ENCODE measurements at regions not wholly inside any gene's neighbourhood (a gene's known extent, or its start where the extent isn't known, plus 50 kb on each side); places are given as distances from the start of the nearest gene placed in this dataset.

DNA sequence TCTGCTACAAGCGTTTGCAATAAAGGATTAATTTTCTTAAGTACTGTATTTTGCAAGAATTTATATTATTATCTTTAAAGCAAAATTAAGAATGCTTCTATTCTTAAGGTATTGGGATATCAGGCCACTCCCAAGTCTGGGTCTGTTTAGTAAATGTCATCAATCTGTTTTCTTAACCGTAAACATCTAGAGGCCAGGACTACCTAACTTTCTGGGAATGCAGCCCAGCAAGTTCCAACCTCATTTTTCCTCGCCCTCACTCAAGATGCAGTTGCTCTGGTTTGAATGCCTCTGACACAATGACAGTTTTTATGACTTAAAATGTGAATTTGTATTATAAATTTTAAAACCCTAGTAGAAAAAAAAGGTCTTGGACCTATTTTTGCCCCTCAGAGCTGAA, 143.5 kb downstream of the INHBA start:
- TF ChIP-seq EZH2 (IDR thresholded peaks at IDR 0.05; ENCODE audit: low read depth, low read length, severe bottlenecking) (no peak), POLR2A (IDR thresholded peaks at IDR 0.05; ENCODE audit: control extremely low read depth in 1 of 2, low read depth in 2 of 2, low read length in 2 of 2) (no peak), TBP (IDR thresholded peaks at IDR 0.05; ENCODE audit: low read depth, low read length) (no peak), RAD21 (IDR thresholded peaks at IDR 0.05 in 1 of 2, conservative IDR thresholded peaks at IDR 0.05 in 1 of 2; ENCODE audit: low read depth in 2 of 2, low read length in 2 of 2) (no peak), POLR2AphosphoS5 (IDR thresholded peaks at IDR 0.05; ENCODE audit: low read depth, low read length) (no peak), RNF2 (IDR thresholded peaks at IDR 0.05; ENCODE audit: borderline replicate concordance, low read depth, low read length, missing control alignments, poor library complexity, severe bottlenecking) (no peak), NANOG (IDR thresholded peaks at IDR 0.05; ENCODE audit: insufficient read depth, low read depth, low read length, poor library complexity, severe bottlenecking) (no peak), EGR1 (IDR thresholded peaks at IDR 0.05; ENCODE audit: borderline replicate concordance, low read depth, low read length) (no peak)
- TF ChIP-seq, protein P1, sequence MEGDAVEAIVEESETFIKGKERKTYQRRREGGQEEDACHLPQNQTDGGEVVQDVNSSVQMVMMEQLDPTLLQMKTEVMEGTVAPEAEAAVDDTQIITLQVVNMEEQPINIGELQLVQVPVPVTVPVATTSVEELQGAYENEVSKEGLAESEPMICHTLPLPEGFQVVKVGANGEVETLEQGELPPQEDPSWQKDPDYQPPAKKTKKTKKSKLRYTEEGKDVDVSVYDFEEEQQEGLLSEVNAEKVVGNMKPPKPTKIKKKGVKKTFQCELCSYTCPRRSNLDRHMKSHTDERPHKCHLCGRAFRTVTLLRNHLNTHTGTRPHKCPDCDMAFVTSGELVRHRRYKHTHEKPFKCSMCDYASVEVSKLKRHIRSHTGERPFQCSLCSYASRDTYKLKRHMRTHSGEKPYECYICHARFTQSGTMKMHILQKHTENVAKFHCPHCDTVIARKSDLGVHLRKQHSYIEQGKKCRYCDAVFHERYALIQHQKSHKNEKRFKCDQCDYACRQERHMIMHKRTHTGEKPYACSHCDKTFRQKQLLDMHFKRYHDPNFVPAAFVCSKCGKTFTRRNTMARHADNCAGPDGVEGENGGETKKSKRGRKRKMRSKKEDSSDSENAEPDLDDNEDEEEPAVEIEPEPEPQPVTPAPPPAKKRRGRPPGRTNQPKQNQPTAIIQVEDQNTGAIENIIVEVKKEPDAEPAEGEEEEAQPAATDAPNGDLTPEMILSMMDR (IDR thresholded peaks at IDR 0.05; ENCODE audit: control extremely low read depth in 1 of 3, insufficient read depth in 1 of 3, low read depth in 1 of 3, low read length in 3 of 3), result no peak
- TF ChIP-seq, protein P2, sequence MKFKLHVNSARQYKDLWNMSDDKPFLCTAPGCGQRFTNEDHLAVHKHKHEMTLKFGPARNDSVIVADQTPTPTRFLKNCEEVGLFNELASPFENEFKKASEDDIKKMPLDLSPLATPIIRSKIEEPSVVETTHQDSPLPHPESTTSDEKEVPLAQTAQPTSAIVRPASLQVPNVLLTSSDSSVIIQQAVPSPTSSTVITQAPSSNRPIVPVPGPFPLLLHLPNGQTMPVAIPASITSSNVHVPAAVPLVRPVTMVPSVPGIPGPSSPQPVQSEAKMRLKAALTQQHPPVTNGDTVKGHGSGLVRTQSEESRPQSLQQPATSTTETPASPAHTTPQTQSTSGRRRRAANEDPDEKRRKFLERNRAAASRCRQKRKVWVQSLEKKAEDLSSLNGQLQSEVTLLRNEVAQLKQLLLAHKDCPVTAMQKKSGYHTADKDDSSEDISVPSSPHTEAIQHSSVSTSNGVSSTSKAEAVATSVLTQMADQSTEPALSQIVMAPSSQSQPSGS (IDR thresholded peaks at IDR 0.05; ENCODE audit: low read length), result no peak
